RWPE1 (cell line): ENCODE measurements at regions not wholly inside any gene's neighbourhood (a gene's known extent, or its start where the extent isn't known, plus 50 kb on each side); places are given as distances from the start of the nearest gene placed in this dataset.

Source experiments
- CTCF ChIA-PET: fragments of 350-600 bp; sonication (Branson Sonifier 250); formaldehyde crosslinking; extraction: SDS; loops from one replicate; lab custom pipeline; 2021; lab: Yijun Ruan, JAX
- POLR2A ChIA-PET: fragments of 400-600 bp; formaldehyde crosslinking; extraction: SDS; loops from one replicate; lab custom pipeline; 2020; ENCODE audit warnings: antibody characterized with exemption; ENCODE audit not compliant: low non-redundant PET; lab: Yijun Ruan, JAX
- DNase-seq: peaks from one replicate; pipeline ENCODE4 v3.0.0; 2012; ENCODE audit warnings: low spot score
- H3K27ac ChIP-seq: fragments of 450-650 bp; 2 replicates; pipeline ENCODE4 v1.5.1; 2017
- CTCF ChIP-seq: fragments of 450-650 bp; conservative IDR thresholded peaks from 2 replicates; pipeline ENCODE4 v1.5.1; 2017; ENCODE audit warnings: low read depth, mild to moderate bottlenecking

GRCh38 chr5:1726469-1726865 lies 73.2 kb downstream of the MRPL36 start:
- POLR2A ChIA-PET, result no interaction called here
- TF ChIP-seq CTCF, result no peak
- CTCF ChIA-PET, result no interaction called here
- no peak overlapping the region for H3K27ac ChIP-seq
- DNase-seq, result no peak

GRCh38 chr5:1725641-1726468 lies 73.8 kb downstream of the MRPL36 start:
- ChIA-PET CTCF (interaction anchor here (0.6 kb wide), 1 partner anchor 478 kb away, joined by 3 read pairs; no protein-coding TSS in a partner anchor), POLR2A (no interaction called here)
- DNase-seq, result no peak
- TF ChIP-seq CTCF, result no peak
- no peak overlapping the region for H3K27ac ChIP-seq

GRCh38 chr5:1724822-1725602 lies 74.6 kb downstream of the MRPL36 start:
- POLR2A ChIA-PET, result no interaction called here
- no peak for TF ChIP-seq CTCF
- CTCF ChIA-PET, result interaction anchor here (0.6 kb wide), 1 partner anchor 479 kb away, joined by 3 read pairs; no protein-coding TSS in a partner anchor
- DNase-seq, result peak; percentile 27
- no peak overlapping the region for H3K27ac ChIP-seq

DNA sequence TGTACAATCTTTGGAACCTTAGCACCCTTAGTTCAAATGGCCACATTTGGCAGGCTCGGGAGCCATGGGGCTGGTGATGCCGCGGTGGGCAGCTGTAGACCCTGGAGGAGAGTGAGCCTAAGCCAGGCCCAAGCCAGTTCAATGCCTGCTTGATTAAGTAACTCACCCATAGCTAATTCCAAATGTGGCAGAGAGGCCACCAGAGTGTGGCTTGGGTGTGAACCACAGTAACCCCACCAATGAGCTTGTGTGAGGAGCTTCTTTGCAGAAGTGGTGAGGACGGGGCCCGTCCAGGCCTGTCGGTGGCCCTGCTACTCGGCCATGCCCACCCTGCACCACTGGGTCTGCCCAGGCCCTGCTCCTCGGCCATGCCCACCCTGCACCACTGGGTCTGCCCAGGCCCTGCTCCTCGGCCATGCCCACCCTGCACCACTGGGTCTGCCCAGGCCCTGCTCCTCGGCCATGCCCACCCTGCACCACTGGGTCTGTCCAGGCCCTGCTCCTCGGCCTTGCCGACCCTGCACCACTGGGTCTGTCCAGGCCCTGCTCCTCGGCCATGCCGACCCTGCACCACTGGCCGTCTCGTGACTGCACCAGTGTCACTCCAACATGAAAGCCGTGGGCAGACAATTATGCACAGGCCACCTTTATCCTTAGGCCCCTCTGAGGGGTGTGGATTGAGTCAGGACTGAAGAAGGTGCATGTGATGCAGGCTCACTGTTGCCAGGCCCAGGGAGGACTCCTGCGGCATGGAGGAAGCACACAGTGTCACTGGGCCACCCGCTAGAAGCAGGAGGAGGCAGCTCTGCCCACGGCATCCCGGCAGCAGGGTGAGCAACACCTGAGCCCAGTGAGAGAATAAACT lies 75.4 kb downstream of the MRPL36 start:
- ChIA-PET CTCF (interaction anchor here (0.7 kb wide), 2 partner anchors 17 to 610 kb away, joined by 3 to 5 read pairs; no protein-coding TSS in a partner anchor), POLR2A (no interaction called here)
- DNase-seq, result no peak
- no peak for TF ChIP-seq CTCF
- H3K27ac ChIP-seq, result no peak overlapping the region

- ChIA-PET CTCF (interaction anchor here (0.7 kb wide), 2 partner anchors 16 to 611 kb away, joined by 3 to 5 read pairs; no protein-coding TSS in a partner anchor), POLR2A (no interaction called here)
- H3K27ac ChIP-seq, result no peak overlapping the region
- no peak for TF ChIP-seq CTCF
- no peak for DNase-seq
Measured at GRCh38 chr5:1723476-1723875, 76.2 kb downstream of the MRPL36 start.
